ENCODE measurements at regions not wholly inside any gene's neighbourhood (a gene's known extent, or its start where the extent isn't known, plus 50 kb on each side); places are given as distances from the start of the nearest gene placed in this dataset.

- intact Hi-C loops (cut with micrococcal nuclease), result no loop called here
- H3K36me3 ChIP-seq (ENCODE audit: control insufficient read depth, insufficient read depth, low read length), result no peaks in the 10 kb centered on the region
- H3K4me1 ChIP-seq (ENCODE audit: control insufficient read depth, insufficient read depth, low read length), result no peaks in the 10 kb centered on the region
- Mint-ChIP-seq H3K27ac (no peak overlapping the region), H3K4me3 (no peak overlapping the region), H3K36me3 (no peaks in the 10 kb centered on the region), H3K27me3 (ENCODE audit: low read depth in 2 of 2) (peaks cover 0 to 9% of the 10 kb centered on the region in 2 donors), H3K4me1 (no peaks in the 10 kb centered on the region), H3K9me3 (no peaks in the 10 kb centered on the region)
- ATAC-seq (no peak), DNase-seq (no peak)
- H3K27ac ChIP-seq (ENCODE audit: low read length), result no peak overlapping the region
- no peak for TF ChIP-seq CTCF (IDR thresholded peaks at IDR 0.05)
- H3K9me3 ChIP-seq (ENCODE audit: control insufficient read depth, insufficient read depth, low read length), result no peaks in the 10 kb centered on the region
- WGBS (ENCODE audit: insufficient coverage), result 61% methylated on average over 3 of the region's 3 CpGs
- no peak overlapping the region for H3K4me3 ChIP-seq (ENCODE audit: low read length)
- no peaks in the 10 kb centered on the region for H3K27me3 ChIP-seq (ENCODE audit: control insufficient read depth, insufficient read depth, low read length)
Measured at GRCh38 chr9:73810585-73811215, 659.0 kb downstream of the ANXA1 start.

DNA sequence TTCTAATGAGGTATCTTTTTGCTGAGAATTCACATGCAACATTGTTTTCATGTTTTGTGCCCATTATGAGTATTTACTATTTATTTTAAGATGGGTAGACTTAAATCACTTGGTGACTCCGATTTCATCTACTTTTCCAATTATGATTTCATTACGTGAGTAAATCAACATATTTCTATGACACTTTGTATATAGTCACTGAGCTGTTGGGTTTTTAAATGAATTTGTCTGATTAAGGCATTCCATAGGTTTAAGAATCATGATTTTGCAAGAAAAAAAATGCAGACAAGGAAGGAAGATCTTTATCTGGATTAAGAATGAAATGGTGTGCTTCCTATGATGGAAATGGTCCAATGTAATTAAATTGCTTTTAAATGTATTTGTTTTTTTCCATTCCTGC, 661.9 kb downstream of the ANXA1 start:
- intact Hi-C loops (cut with micrococcal nuclease), result no loop called here
- H3K36me3 ChIP-seq (ENCODE audit: control insufficient read depth, insufficient read depth, low read length), result no peaks in the 10 kb centered on the region
- H3K4me3 Mint-ChIP-seq, result no peak overlapping the region
- no peaks in the 10 kb centered on the region for H3K9me3 ChIP-seq (ENCODE audit: control insufficient read depth, insufficient read depth, low read length)
- no peaks in the 10 kb centered on the region for H3K4me1 ChIP-seq (ENCODE audit: control insufficient read depth, insufficient read depth, low read length)
- no CpG with 5 or more reads among the region's 2 CpGs for WGBS (ENCODE audit: insufficient coverage)
- TF ChIP-seq CTCF (IDR thresholded peaks at IDR 0.05), result no peak
- no peak overlapping the region for H3K4me3 ChIP-seq (ENCODE audit: low read length)
- no peaks in the 10 kb centered on the region for H3K9me3 Mint-ChIP-seq
- no peak overlapping the region for H3K27ac Mint-ChIP-seq
- peaks cover 0 to 9% of the 10 kb centered on the region in 2 donors for H3K27me3 Mint-ChIP-seq (ENCODE audit: low read depth in 2 of 2)
- H3K27ac ChIP-seq (ENCODE audit: low read length), result no peak overlapping the region
- H3K4me1 Mint-ChIP-seq, result no peaks in the 10 kb centered on the region
- H3K27me3 ChIP-seq (ENCODE audit: control insufficient read depth, insufficient read depth, low read length), result no peaks in the 10 kb centered on the region
- ATAC-seq (no peak), DNase-seq (no peak)
- no peaks in the 10 kb centered on the region for H3K36me3 Mint-ChIP-seq

GRCh38 chr9:73816905-73817304, 665.2 kb downstream of the ANXA1 start:
- DNase-seq (no peak), ATAC-seq (no peak)
- no peak for TF ChIP-seq CTCF (IDR thresholded peaks at IDR 0.05)
- H3K27me3 ChIP-seq (ENCODE audit: control insufficient read depth, insufficient read depth, low read length), result no peaks in the 10 kb centered on the region
- no peaks in the 10 kb centered on the region for H3K9me3 ChIP-seq (ENCODE audit: control insufficient read depth, insufficient read depth, low read length)
- intact Hi-C loops (cut with micrococcal nuclease), result no loop called here
- H3K27ac ChIP-seq (ENCODE audit: low read length), result no peak overlapping the region
- H3K36me3 Mint-ChIP-seq, result no peaks in the 10 kb centered on the region
- no peak overlapping the region for H3K4me3 Mint-ChIP-seq
- no peaks in the 10 kb centered on the region for H3K4me1 ChIP-seq (ENCODE audit: control insufficient read depth, insufficient read depth, low read length)
- no peaks in the 10 kb centered on the region for H3K9me3 Mint-ChIP-seq
- no peak overlapping the region for H3K27ac Mint-ChIP-seq
- no peaks in the 10 kb centered on the region for H3K4me1 Mint-ChIP-seq
- WGBS (ENCODE audit: insufficient coverage), result 77% methylated on average over 12 of the region's 12 CpGs
- H3K36me3 ChIP-seq (ENCODE audit: control insufficient read depth, insufficient read depth, low read length), result no peaks in the 10 kb centered on the region
- H3K4me3 ChIP-seq (ENCODE audit: low read length), result no peak overlapping the region
- H3K27me3 Mint-ChIP-seq (ENCODE audit: low read depth in 2 of 2), result peaks cover 0 to 4% of the 10 kb centered on the region in 2 donors

GRCh38 chr9:73824671-73825070, 672.5 kb upstream of the RORB start:
- Mint-ChIP-seq H3K27me3 (ENCODE audit: low read depth in 2 of 2) (peaks cover 0 to 7% of the 10 kb centered on the region in 2 donors), H3K9me3 (peaks cover 0 to 2% of the 10 kb centered on the region in 2 donors), H3K36me3 (no peaks in the 10 kb centered on the region), H3K4me3 (no peak overlapping the region), H3K4me1 (no peaks in the 10 kb centered on the region), H3K27ac (no peak overlapping the region)
- no peaks in the 10 kb centered on the region for H3K4me1 ChIP-seq (ENCODE audit: control insufficient read depth, insufficient read depth, low read length)
- no peak for TF ChIP-seq CTCF (IDR thresholded peaks at IDR 0.05)
- no peak overlapping the region for H3K4me3 ChIP-seq (ENCODE audit: low read length)
- no peak overlapping the region for H3K27ac ChIP-seq (ENCODE audit: low read length)
- no peaks in the 10 kb centered on the region for H3K36me3 ChIP-seq (ENCODE audit: control insufficient read depth, insufficient read depth, low read length)
- no peaks in the 10 kb centered on the region for H3K27me3 ChIP-seq (ENCODE audit: control insufficient read depth, insufficient read depth, low read length)
- 81% methylated on average over 1 of the region's 1 CpG for WGBS (ENCODE audit: insufficient coverage)
- no peaks in the 10 kb centered on the region for H3K9me3 ChIP-seq (ENCODE audit: control insufficient read depth, insufficient read depth, low read length)
- DNase-seq (no peak), ATAC-seq (no peak)
- intact Hi-C loops (cut with micrococcal nuclease), result no loop called here

Measured in natural killer cell (primary cell).